B cell (primary cell): ENCODE measurements at regions not wholly inside any gene's neighbourhood (a gene's known extent, or its start where the extent isn't known, plus 50 kb on each side); places are given as distances from the start of the nearest gene placed in this dataset.

ENCODE experiments used
- ATAC-seq: fragments of 200-7000 bp; cut with Tn5 transposase; one replicate; pipeline ENCODE4 v1.10.0; 2021; ENCODE audit warnings: low read depth, mild to moderate bottlenecking, moderate number of reproducible peaks, moderate library complexity
- CTCF ChIA-PET: fragments of 350-600 bp; sonication (Branson Sonifier 250); formaldehyde crosslinking; loops from one replicate; lab custom pipeline; 2021; ENCODE audit warnings: antibody characterized with exemption, inconsistent platforms; lab: Charles Lee
- POLR2A ChIA-PET: fragments of 350-600 bp; sonication (Branson Sonifier 250); formaldehyde crosslinking; loops from one replicate; lab custom pipeline; 2021; ENCODE audit warnings: antibody characterized with exemption; lab: Charles Lee
- DNase-seq: peaks from one replicate; pipeline ENCODE4 v3.0.0; 2013
- H2AFZ ChIP-seq: 2 replicates; pipeline ENCODE4 v1.6.1; 2012; ENCODE audit warnings: mild to moderate bottlenecking, low read depth, low read length; ENCODE audit not compliant: insufficient read depth, poor library complexity, severe bottlenecking
- H3K27ac ChIP-seq, 2 donors: 1 replicate in 1 of 2; 2 replicates in 1 of 2; pipeline ENCODE4 v1.5.1; 2012 to 2013; ENCODE audit warnings: low read length in 2 of 2, mild to moderate bottlenecking in 2 of 2, moderate library complexity in 1 of 2
- H3K27me3 ChIP-seq, 4 experiments: fragments of 200-600 bp in 1 of 4; sonication (generic) in 1 of 4; replicated peaks in 1 of 4; 1 replicate in 2 of 4; 2 replicates in 2 of 4; pipeline versions ENCODE4 v1.6.1 to v1.7.0; 2013 to 2016; ENCODE audit warnings: low read length in 3 of 4, mild to moderate bottlenecking in 2 of 4, mixed read lengths in 1 of 4, moderate library complexity in 1 of 4; ENCODE audit not compliant: insufficient read depth in 4 of 4, control insufficient read depth in 3 of 4; ENCODE audit errors: control extremely low read depth in 1 of 4
- H3K36me3 ChIP-seq, 2 experiments: replicated peaks in 1 of 2; 1 replicate in 1 of 2; 2 replicates in 1 of 2; pipeline versions ENCODE4 v1.6.1 to v1.7.1; 2013; ENCODE audit warnings: low read length in 1 of 2; ENCODE audit not compliant: insufficient read depth in 2 of 2, control insufficient read depth in 1 of 2; ENCODE audit errors: control extremely low read depth in 1 of 2, extremely low read depth in 1 of 2
- H3K4me1 ChIP-seq, 2 donors: fragments of 200-600 bp in 1 of 2; sonication (generic) in 1 of 2; 1 replicate in 1 of 2; 2 replicates in 1 of 2; pipeline versions ENCODE4 v1.5.1 to v1.6.1; 2013 to 2017; ENCODE audit warnings: low read length in 2 of 2; ENCODE audit not compliant: control insufficient read depth in 2 of 2, insufficient read depth in 2 of 2
- H3K4me2 ChIP-seq: replicated peaks from 2 replicates; pipeline ENCODE3; 2012; ENCODE audit warnings: mild to moderate bottlenecking, low read depth, low read length; ENCODE audit not compliant: poor library complexity, severe bottlenecking
- H3K4me3 ChIP-seq, 5 experiments: fragments of 200-600 bp in 1 of 5; sonication (generic) in 1 of 5; 1 replicate in 3 of 5; 2 replicates in 2 of 5; pipeline versions ENCODE4 v1.5.1 to v1.7.0; 2011 to 2016; ENCODE audit warnings: low read length in 4 of 5, mild to moderate bottlenecking in 4 of 5, low read depth in 2 of 5, control low read depth in 1 of 5, moderate library complexity in 1 of 5; ENCODE audit not compliant: insufficient read depth in 1 of 5; ENCODE audit errors: control extremely low read depth in 1 of 5, extremely low read depth in 1 of 5
- H3K79me2 ChIP-seq: fragments of 200-600 bp; sonication (generic); one replicate; pipeline ENCODE4 v1.6.0; 2016; ENCODE audit warnings: low read length; ENCODE audit not compliant: control insufficient read depth, insufficient read depth
- H3K9ac ChIP-seq: fragments of 200-600 bp; sonication (generic); 2 replicates; pipeline ENCODE4 v1.6.1; 2017; ENCODE audit warnings: mild to moderate bottlenecking, low read length, moderate library complexity
- H3K9me3 ChIP-seq, 3 donors: one replicate each; pipeline versions ENCODE4 v1.6.1 to v1.7.1; 2013; ENCODE audit warnings: low read length in 2 of 3; ENCODE audit not compliant: control insufficient read depth in 2 of 3, insufficient read depth in 1 of 3; ENCODE audit errors: control extremely low read depth in 1 of 3
- H4K20me1 ChIP-seq: 2 replicates; pipeline ENCODE4 v1.6.0; 2012; ENCODE audit warnings: mild to moderate bottlenecking, low read length; ENCODE audit not compliant: insufficient read depth, control insufficient read depth, poor library complexity, severe bottlenecking
- H3K27ac Mint-ChIP-seq: one replicate; pipeline ENCODE4 v1.8.0; 2021; ENCODE audit warnings: mixed read lengths
- H3K27me3 Mint-ChIP-seq: one replicate; pipeline ENCODE4 v1.8.0; 2021; ENCODE audit warnings: mixed read lengths
- H3K4me1 Mint-ChIP-seq: one replicate; pipeline ENCODE4 v1.8.0; 2021; ENCODE audit warnings: mixed read lengths
- H3K4me3 Mint-ChIP-seq: one replicate; pipeline ENCODE4 v1.8.0; 2021; ENCODE audit warnings: mixed read lengths
- H3K9me3 Mint-ChIP-seq: one replicate; pipeline ENCODE4 v1.8.0; 2022; ENCODE audit warnings: mixed read lengths; ENCODE audit not compliant: insufficient read depth
- CTCF ChIP-seq: fragments of 200-600 bp; IDR thresholded peaks from one replicate; pipeline ENCODE4 v1.8.0; 2022; ENCODE audit warnings: antibody characterized with exemption, mild to moderate bottlenecking
- EZH2 ChIP-seq: IDR thresholded peaks from 2 replicates; pipeline ENCODE4 v1.6.1; 2012; ENCODE audit warnings: borderline replicate concordance, low read depth, mild to moderate bottlenecking, moderate library complexity, low read length; ENCODE audit not compliant: insufficient read depth, poor library complexity, severe bottlenecking
- WGBS: methylation state at CpG from one replicate; pipeline ENCODE4 v1.1.5; 2013; ENCODE audit warnings: missing lambda C conversion rate; ENCODE audit not compliant: insufficient coverage; 5-methylcytosine and 5-hydroxymethylcytosine counted together
- intact Hi-C: fragments of 100-400 bp; cut with micrococcal nuclease; formaldehyde crosslinking; loops from one replicate; pipeline ENCODE4 v1.10.0; 2022

- no peak overlapping the region for H3K4me3 Mint-ChIP-seq
- no peak overlapping the region for H3K27ac Mint-ChIP-seq
- ChIA-PET POLR2A (no interaction called here), CTCF (no interaction called here)
- H3K9me3 Mint-ChIP-seq = no peaks in the 10 kb centered on the region
- Histone ChIP-seq H3K9me3 (no peaks in the 10 kb centered on the region), H3K79me2 (no peaks in the 10 kb centered on the region), H3K27ac (no peak overlapping the region), H3K36me3 (no peaks in the 10 kb centered on the region), H3K27me3 (no peaks in the 10 kb centered on the region), H4K20me1 (no peaks in the 10 kb centered on the region), H3K4me3 (no peak overlapping the region), H2AFZ (no peak overlapping the region), H3K9ac (no peak overlapping the region), H3K4me1 (no peaks in the 10 kb centered on the region), H3K4me2 (no peak overlapping the region)
- DNase-seq (no peak), ATAC-seq (no peak)
- TF ChIP-seq EZH2 = no peak
- TF ChIP-seq CTCF = no peak
- 38% methylated on average over 2 of the region's 3 CpGs for WGBS
- intact Hi-C loops = no loop called here
- no peaks in the 10 kb centered on the region for H3K27me3 Mint-ChIP-seq
- H3K4me1 Mint-ChIP-seq = no peaks in the 10 kb centered on the region
These were observed 396.6 kb downstream of the TLR4 start for GRCh38 chr9:118100529-118101419.

GRCh38 chr9:118104363-118104762 lies 400.2 kb downstream of the TLR4 start:
- Mint-ChIP-seq H3K4me3 (no peak overlapping the region), H3K4me1 (no peaks in the 10 kb centered on the region), H3K9me3 (no peaks in the 10 kb centered on the region), H3K27me3 (peaks cover 4% of the 10 kb centered on the region), H3K27ac (no peak overlapping the region)
- ATAC-seq (no peak), DNase-seq (no peak)
- CTCF ChIA-PET = no interaction called here
- no peaks in the 10 kb centered on the region for H4K20me1 ChIP-seq
- no peak for TF ChIP-seq EZH2
- TF ChIP-seq CTCF = no peak
- H3K36me3 ChIP-seq = no peaks in the 10 kb centered on the region
- POLR2A ChIA-PET = no interaction called here
- H3K4me1 ChIP-seq = no peaks in the 10 kb centered on the region
- H3K27ac ChIP-seq = no peak overlapping the region
- H3K9me3 ChIP-seq = no peaks in the 10 kb centered on the region
- no peak overlapping the region for H3K9ac ChIP-seq
- no peaks in the 10 kb centered on the region for H3K27me3 ChIP-seq
- intact Hi-C loops = no loop called here
- H3K4me2 ChIP-seq = no peak overlapping the region
- no peak overlapping the region for H3K4me3 ChIP-seq
- H2AFZ ChIP-seq = no peak overlapping the region
- no peaks in the 10 kb centered on the region for H3K79me2 ChIP-seq
